ENCODE measurements at regions not wholly inside any gene's neighbourhood (a gene's known extent, or its start where the extent isn't known, plus 50 kb on each side); places are given as distances from the start of the nearest gene placed in this dataset.

DNA sequence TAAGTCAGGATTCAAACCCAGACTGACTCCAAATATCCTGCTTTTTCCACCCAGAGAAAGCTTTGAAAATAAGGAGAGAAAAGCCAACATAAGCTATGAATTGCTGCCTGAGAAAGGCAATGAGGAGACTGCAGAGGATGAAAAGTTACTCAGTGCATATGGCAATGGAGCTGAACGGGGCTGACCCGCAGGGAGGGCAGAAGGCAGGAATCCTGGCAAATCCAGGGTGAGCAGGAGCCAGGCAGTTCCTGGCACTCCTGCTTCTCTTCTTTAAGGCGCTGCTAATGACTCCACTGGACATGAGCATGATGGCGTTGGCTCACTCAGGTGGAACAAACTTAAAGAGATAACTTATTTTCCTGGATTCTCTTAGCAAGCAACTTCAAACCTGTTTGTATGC, 95.2 kb upstream of the TMCC3 start:
- Histone ChIP-seq H3K36me3 (ENCODE audit: control insufficient read depth in 2 of 2, extremely low read depth in 1 of 2, insufficient read depth in 2 of 2, low read length in 2 of 2) (no peaks in the 10 kb centered on the region), H3K79me2 (ENCODE audit: control insufficient read depth, insufficient read depth, low read length) (no peaks in the 10 kb centered on the region), H2AFZ (ENCODE audit: low read depth, low read length) (no peak overlapping the region), H3K4me2 (ENCODE audit: insufficient read depth, low read length) (no peak overlapping the region), H3K27me3 (ENCODE audit: control insufficient read depth in 2 of 2, insufficient read depth in 2 of 2, low read length in 2 of 2) (peaks cover 0 to 4% of the 10 kb centered on the region in 2 experiments), H3K4me3 (replicated peaks in 1 of 3; ENCODE audit: insufficient read depth in 1 of 3, low read depth in 1 of 3, low read length in 3 of 3) (no peak overlapping the region), H3K9me1 (replicated peaks; ENCODE audit: control insufficient read depth, extremely low read depth, insufficient read depth, low read length) (no peaks in the 10 kb centered on the region), H3K9me3 (replicated peaks; ENCODE audit: control insufficient read depth, insufficient read depth, low read length) (no peaks in the 10 kb centered on the region), H3K4me1 (ENCODE audit: control insufficient read depth, extremely low read depth, insufficient read depth, low read length) (no peaks in the 10 kb centered on the region), H4K20me1 (replicated peaks; ENCODE audit: control insufficient read depth, extremely low read depth, insufficient read depth, low read length) (no peaks in the 10 kb centered on the region), H3K9ac (replicated peaks; ENCODE audit: extremely low read depth, insufficient read depth, low read length) (no peak overlapping the region), H3K27ac (ENCODE audit: insufficient read depth, low read depth, low read length) (no peak overlapping the region)
- no TSS peak for BruUV-seq (replicated peaks)
- dilution Hi-C loops (cut with MboI; ENCODE audit: extremely low pct_ligation_motif_present, low sequenced_read_pairs), result no loop called here
- no peak for FAIRE-seq
- no peak for DNase-seq (ENCODE audit: low read depth, low spot score)
- intact Hi-C loops (cut with micrococcal nuclease), result no loop called here
- ChIA-PET POLR2A (no interaction called here), CTCF (interaction anchor here (1.0 to 1.3 kb wide), 4 partner anchors 8 to 130 kb away, joined by 3 to 4 read pairs (median 3); no protein-coding TSS in a partner anchor)
- TF ChIP-seq POLR2A (IDR thresholded peaks at IDR 0.05; ENCODE audit: low read depth, low read length) (no peak), MYC (IDR thresholded peaks at IDR 0.05; ENCODE audit: low read depth, low read length) (no peak), JUN (IDR thresholded peaks at IDR 0.05; ENCODE audit: borderline replicate concordance, insufficient read depth, insufficient read length, low read depth) (no peak), EZH2 (IDR thresholded peaks at IDR 0.05; ENCODE audit: borderline replicate concordance, low read depth, low read length, severe bottlenecking) (no peak), POLR2AphosphoS5 (IDR thresholded peaks at IDR 0.05; ENCODE audit: insufficient read depth, low read depth, low read length) (no peak), GATA2 (IDR thresholded peaks at IDR 0.05; ENCODE audit: insufficient read depth, insufficient read length, low read depth, low read length) (no peak), FOS (IDR thresholded peaks at IDR 0.05; ENCODE audit: borderline replicate concordance, insufficient read depth, low read length) (no peak)
- TF ChIP-seq, protein P1, sequence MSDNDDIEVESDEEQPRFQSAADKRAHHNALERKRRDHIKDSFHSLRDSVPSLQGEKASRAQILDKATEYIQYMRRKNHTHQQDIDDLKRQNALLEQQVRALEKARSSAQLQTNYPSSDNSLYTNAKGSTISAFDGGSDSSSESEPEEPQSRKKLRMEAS (IDR thresholded peaks at IDR 0.05; ENCODE audit: insufficient read depth, insufficient read length), result no peak
- TF ChIP-seq, protein P2, sequence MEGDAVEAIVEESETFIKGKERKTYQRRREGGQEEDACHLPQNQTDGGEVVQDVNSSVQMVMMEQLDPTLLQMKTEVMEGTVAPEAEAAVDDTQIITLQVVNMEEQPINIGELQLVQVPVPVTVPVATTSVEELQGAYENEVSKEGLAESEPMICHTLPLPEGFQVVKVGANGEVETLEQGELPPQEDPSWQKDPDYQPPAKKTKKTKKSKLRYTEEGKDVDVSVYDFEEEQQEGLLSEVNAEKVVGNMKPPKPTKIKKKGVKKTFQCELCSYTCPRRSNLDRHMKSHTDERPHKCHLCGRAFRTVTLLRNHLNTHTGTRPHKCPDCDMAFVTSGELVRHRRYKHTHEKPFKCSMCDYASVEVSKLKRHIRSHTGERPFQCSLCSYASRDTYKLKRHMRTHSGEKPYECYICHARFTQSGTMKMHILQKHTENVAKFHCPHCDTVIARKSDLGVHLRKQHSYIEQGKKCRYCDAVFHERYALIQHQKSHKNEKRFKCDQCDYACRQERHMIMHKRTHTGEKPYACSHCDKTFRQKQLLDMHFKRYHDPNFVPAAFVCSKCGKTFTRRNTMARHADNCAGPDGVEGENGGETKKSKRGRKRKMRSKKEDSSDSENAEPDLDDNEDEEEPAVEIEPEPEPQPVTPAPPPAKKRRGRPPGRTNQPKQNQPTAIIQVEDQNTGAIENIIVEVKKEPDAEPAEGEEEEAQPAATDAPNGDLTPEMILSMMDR (IDR thresholded peaks at IDR 0.05; ENCODE audit: extremely low read depth in 1 of 2, insufficient read depth in 1 of 2, low read depth in 1 of 2, low read length in 2 of 2), result no peak
